Stomach (tissue), 8 donors: ENCODE measurements at regions not wholly inside any gene's neighbourhood (a gene's known extent, or its start where the extent isn't known, plus 50 kb on each side); places are given as distances from the start of the nearest gene placed in this dataset.

Experiments used
- DNase-seq, 2 donors: peaks; one replicate each; pipeline versions ENCODE4 v3.0.0 to v3.0.0-alpha.2; 2013 to 2019
- H3K27ac ChIP-seq, 5 donors: fragments of 200-600 bp in 4 of 5; sonication (generic) in 4 of 5; one replicate each; pipeline ENCODE4 v1.5.1; 2013 to 2019; ENCODE audit warnings: mild to moderate bottlenecking in 1 of 5, moderate library complexity in 1 of 5
- H3K27me3 ChIP-seq, 3 donors: fragments of 200-600 bp; sonication (generic); one replicate each; pipeline ENCODE4 v1.5.1; 2017 to 2019; ENCODE audit warnings: mixed run types in 1 of 3
- H3K36me3 ChIP-seq, 4 donors: fragments of 200-600 bp; sonication (generic); 1 replicate in 3 of 4; 2 replicates in 1 of 4; pipeline ENCODE4 v1.5.1; 2016 to 2019
- H3K4me1 ChIP-seq, 4 donors: fragments of 200-600 bp; sonication (generic); one replicate each; pipeline ENCODE4 v1.5.1; 2016 to 2019
- H3K4me3 ChIP-seq, 4 donors: fragments of 200-600 bp; sonication (generic) in 3 of 4; one replicate each; pipeline ENCODE4 v1.5.1; 2016 to 2019; ENCODE audit warnings: mild to moderate bottlenecking in 1 of 4
- H3K9me3 ChIP-seq, 4 donors: fragments of 200-600 bp; sonication (generic); one replicate each; pipeline ENCODE4 v1.5.1; 2016 to 2019
- CTCF ChIP-seq, 7 experiments: fragments of 450-650 bp in 4 of 7; fragments of 200-600 bp in 3 of 7; sonication (generic) in 3 of 7; IDR thresholded peaks; one replicate each; pipeline ENCODE4 v1.5.1; 2016 to 2019; ENCODE audit warnings: antibody characterized with exemption in 7 of 7, control low read depth in 2 of 7, mild to moderate bottlenecking in 1 of 7
- EP300 ChIP-seq: sonication (generic); formaldehyde crosslinking; IDR thresholded peaks from one replicate; pipeline ENCODE4 v1.6.1; 2017; ENCODE audit warnings: antibody characterized with exemption
- POLR2A ChIP-seq, 4 donors: fragments of 450-650 bp; IDR thresholded peaks; one replicate each; pipeline ENCODE4 v1.6.1; 2016; ENCODE audit warnings: antibody characterized with exemption in 4 of 4, control low read depth in 2 of 4, mild to moderate bottlenecking in 1 of 4, moderate library complexity in 1 of 4
- POLR2AphosphoS5 ChIP-seq, 3 donors: sonication (generic); formaldehyde crosslinking; IDR thresholded peaks; one replicate each; pipeline ENCODE4 v1.6.1; 2016; ENCODE audit warnings: antibody characterized with exemption in 3 of 3
- WGBS, 5 donors: extraction: QIAGEN DNeasy Blood & Tissue Kit in 3 of 5; methylation state at CpG; one replicate each; pipeline versions ENCODE4 v1.1.5 to v1.1.7; 2013 to 2018; 5-methylcytosine and 5-hydroxymethylcytosine counted together
- intact Hi-C: fragments of 100-400 bp; cut with DNase I; formaldehyde crosslinking; loops from one replicate; pipeline ENCODE4 v1.15.1; 2023; ENCODE audit warnings: low total_unique reads
- donor health status: healthy with polysubstance abuse.
- donor health status: Bipolar disorder and iron deficiency.
- donor health status: healthy.

- 77 to 85% (median 81%) methylated on average over 8 of the region's 8 CpGs for WGBS, 5 donors
- intact Hi-C loops, result no loop called here
- no peak for DNase-seq
- no peak overlapping the region for H3K4me3 ChIP-seq
- no peaks in the 10 kb centered on the region for H3K36me3 ChIP-seq
- no peak overlapping the region for H3K27ac ChIP-seq
- H3K27me3 ChIP-seq, result peaks cover 0 to 29% (median 0%) of the 10 kb centered on the region in 3 donors
- no peaks in the 10 kb centered on the region for H3K4me1 ChIP-seq
- H3K9me3 ChIP-seq, result peaks cover 0 to 20% (median 20%) of the 10 kb centered on the region in 4 donors
- TF ChIP-seq POLR2A (IDR thresholded peaks at IDR 0.05), result no peak
- TF ChIP-seq EP300, result no peak
- no peak for TF ChIP-seq CTCF (IDR thresholded peaks at IDR 0.05)
- TF ChIP-seq POLR2AphosphoS5 (IDR thresholded peaks at IDR 0.05), result no peak
These were observed 83.7 kb upstream of the SDK2 start for GRCh38 chr17:73727941-73728340.

- WGBS, 5 donors, result 64 to 76% (median 69%) methylated on average over 6 of the region's 6 CpGs
- DNase-seq, result no peak
- TF ChIP-seq POLR2A (IDR thresholded peaks at IDR 0.05) (no peak), POLR2AphosphoS5 (IDR thresholded peaks at IDR 0.05) (no peak), EP300 (no peak), CTCF (IDR thresholded peaks at IDR 0.05) (no peak)
- Histone ChIP-seq H3K4me1 (no peaks in the 10 kb centered on the region), H3K27ac (no peak overlapping the region), H3K27me3 (peaks cover 0 to 24% (median 0%) of the 10 kb centered on the region in 3 donors), H3K9me3 (peaks cover 0 to 20% (median 20%) of the 10 kb centered on the region in 4 donors), H3K36me3 (no peaks in the 10 kb centered on the region), H3K4me3 (no peak overlapping the region)
- intact Hi-C loops, result no loop called here
These were observed 84.9 kb upstream of the SDK2 start for GRCh38 chr17:73729101-73729500.

- TF ChIP-seq EP300 (no peak), POLR2AphosphoS5 (IDR thresholded peaks at IDR 0.05) (no peak), POLR2A (IDR thresholded peaks at IDR 0.05) (no peak), CTCF (IDR thresholded peaks at IDR 0.05) (no peak)
- H3K4me3 ChIP-seq, result no peak overlapping the region
- 47 to 68% (median 59%) methylated on average over 10 of the region's 10 CpGs for WGBS, 5 donors
- no peaks in the 10 kb centered on the region for H3K36me3 ChIP-seq
- peaks cover 0 to 20% (median 20%) of the 10 kb centered on the region in 4 donors for H3K9me3 ChIP-seq
- H3K4me1 ChIP-seq, result no peaks in the 10 kb centered on the region
- H3K27me3 ChIP-seq, result peaks cover 0 to 44% (median 0%) of the 10 kb centered on the region in 3 donors
- H3K27ac ChIP-seq, result no peak overlapping the region
- DNase-seq, result no peak
- intact Hi-C loops, result no loop called here
These were observed 87.5 kb upstream of the SDK2 start for GRCh38 chr17:73731733-73732132.

GRCh38 chr17:73733517-73733916 lies 89.3 kb upstream of the SDK2 start:
- no peak for DNase-seq
- peaks cover 0 to 20% (median 20%) of the 10 kb centered on the region in 4 donors for H3K9me3 ChIP-seq
- H3K27me3 ChIP-seq, result peaks cover 0 to 50% (median 3%) of the 10 kb centered on the region in 3 donors
- no peak overlapping the region for H3K27ac ChIP-seq
- no peak for TF ChIP-seq POLR2A (IDR thresholded peaks at IDR 0.05)
- TF ChIP-seq CTCF (IDR thresholded peaks at IDR 0.05), result no peak
- TF ChIP-seq EP300, result no peak
- TF ChIP-seq POLR2AphosphoS5 (IDR thresholded peaks at IDR 0.05), result no peak
- H3K36me3 ChIP-seq, result no peaks in the 10 kb centered on the region
- WGBS, 5 donors, result 27 to 43% (median 37%) methylated on average over 1 of the region's 1 CpG
- H3K4me1 ChIP-seq, result no peaks in the 10 kb centered on the region
- intact Hi-C loops, result no loop called here
- no peak overlapping the region for H3K4me3 ChIP-seq
